SK-N-SH treated with all-trans-retinoic acid at 6 μM for 48 hours (cell line): ENCODE measurements at regions not wholly inside any gene's neighbourhood (a gene's known extent, or its start where the extent isn't known, plus 50 kb on each side); places are given as distances from the start of the nearest gene placed in this dataset.

ENCODE experiments used
- ATAC-seq: fragments of 200-7000 bp; cut with Tn5 transposase; 3 replicates; pipeline ENCODE4 v1.9.1; 2020; ENCODE audit warnings: mild to moderate bottlenecking, moderate library complexity
- ARNTL ChIP-seq: fragments of 450-650 bp; formaldehyde crosslinking; IDR thresholded peaks from 2 replicates; pipeline ENCODE4 v1.5.0; 2020; ENCODE audit warnings: low read depth, mild to moderate bottlenecking, moderate library complexity, borderline replicate concordance
- BACH2 ChIP-seq: fragments of 250-450 bp; sonication (Bioruptor Pico); IDR thresholded peaks from 2 replicates; pipeline ENCODE4 v1.9.0; 2021; ENCODE audit warnings: mild to moderate bottlenecking, borderline replicate concordance
- CSDC2 ChIP-seq: fragments of 250-450 bp; sonication (Bioruptor Pico); IDR thresholded peaks from 2 replicates; pipeline ENCODE4 v1.5.0; 2020; ENCODE audit warnings: mild to moderate bottlenecking, moderate library complexity
- CSRNP3 ChIP-seq: fragments of 250-450 bp; sonication (Bioruptor Pico); IDR thresholded peaks from 2 replicates; pipeline ENCODE4 v1.5.1; 2021; ENCODE audit warnings: mild to moderate bottlenecking, moderate library complexity
- ESRRG ChIP-seq: fragments of 250-450 bp; sonication (Bioruptor Pico); IDR thresholded peaks from 2 replicates; pipeline ENCODE4 v1.6.1; 2021; ENCODE audit warnings: mild to moderate bottlenecking
- GLIS3 ChIP-seq: fragments of 250-450 bp; sonication (Bioruptor Pico); IDR thresholded peaks from 2 replicates; pipeline ENCODE4 v1.5.0; 2020; ENCODE audit warnings: mild to moderate bottlenecking, moderate library complexity
- ISL1 ChIP-seq: fragments of 250-450 bp; sonication (Bioruptor Pico); IDR thresholded peaks from 2 replicates; pipeline ENCODE4 v2.1.2; 2022; ENCODE audit warnings: mild to moderate bottlenecking, moderate library complexity
- OSR1 ChIP-seq: fragments of 250-450 bp; sonication (Bioruptor Pico); IDR thresholded peaks from 2 replicates; pipeline ENCODE4 v1.8.0; 2022; ENCODE audit warnings: moderate library complexity, mild to moderate bottlenecking, inconsistent platforms
- PPARA ChIP-seq: fragments of 250-450 bp; sonication (Bioruptor Pico); IDR thresholded peaks from 2 replicates; pipeline ENCODE4 v1.5.0; 2020; ENCODE audit warnings: mild to moderate bottlenecking, borderline replicate concordance
- RARB ChIP-seq: fragments of 250-450 bp; sonication (Bioruptor Pico); IDR thresholded peaks from 2 replicates; pipeline ENCODE4 v1.8.0; 2021; ENCODE audit warnings: mild to moderate bottlenecking, moderate library complexity
- SNAI2 ChIP-seq: fragments of 250-450 bp; sonication (Bioruptor Pico); IDR thresholded peaks from 2 replicates; pipeline ENCODE4 v1.5.0; 2020; ENCODE audit warnings: mild to moderate bottlenecking, moderate library complexity
- TCF4 ChIP-seq: fragments of 250-450 bp; sonication (Bioruptor Pico); IDR thresholded peaks from 2 replicates; pipeline ENCODE4 v1.8.0; 2021; ENCODE audit warnings: mild to moderate bottlenecking, moderate library complexity, borderline replicate concordance
- TOX ChIP-seq: fragments of 250-450 bp; sonication (Bioruptor Pico); IDR thresholded peaks from 2 replicates; pipeline ENCODE4 v1.8.0; 2021; ENCODE audit warnings: mild to moderate bottlenecking, moderate library complexity, borderline replicate concordance
- ZC3H10 ChIP-seq: fragments of 250-450 bp; sonication (Bioruptor Pico); IDR thresholded peaks from 2 replicates; pipeline ENCODE4 v1.5.1; 2021; ENCODE audit warnings: mild to moderate bottlenecking, moderate library complexity
- ZFP3 ChIP-seq: fragments of 250-450 bp; sonication (Bioruptor Pico); IDR thresholded peaks from 2 replicates; pipeline ENCODE4 v1.5.0; 2020; ENCODE audit warnings: mild to moderate bottlenecking, moderate library complexity
- ZFP30 ChIP-seq: fragments of 450-650 bp; formaldehyde crosslinking; IDR thresholded peaks from 2 replicates; pipeline ENCODE4 v1.5.0; 2022; ENCODE audit warnings: mild to moderate bottlenecking, moderate library complexity
- ZNF565 ChIP-seq: fragments of 450-650 bp; formaldehyde crosslinking; conservative IDR thresholded peaks from 2 replicates; pipeline ENCODE4 v1.5.0; 2020; ENCODE audit warnings: low read depth, mild to moderate bottlenecking, moderate library complexity
- ZNF70 ChIP-seq: fragments of 450-650 bp; formaldehyde crosslinking; IDR thresholded peaks from 2 replicates; pipeline ENCODE4 v1.5.0; 2020; ENCODE audit warnings: mild to moderate bottlenecking, moderate library complexity
- ZNF8 ChIP-seq: fragments of 450-650 bp; formaldehyde crosslinking; IDR thresholded peaks from 2 replicates; pipeline ENCODE4 v1.5.0; 2020; ENCODE audit warnings: mild to moderate bottlenecking, moderate library complexity
- TF ChIP-seq, protein P1 (sequence below): fragments of 250-450 bp; sonication (Bioruptor Pico); IDR thresholded peaks from 2 replicates; pipeline ENCODE4 v1.8.0; 2021; ENCODE audit warnings: low read depth, mild to moderate bottlenecking, moderate library complexity, borderline replicate concordance
- TF ChIP-seq, protein P2 (sequence below): fragments of 250-450 bp; sonication (Bioruptor Pico); IDR thresholded peaks from 2 replicates; pipeline ENCODE4 v1.5.0; 2020; ENCODE audit warnings: mild to moderate bottlenecking, moderate library complexity

- no peak for ATAC-seq
- TF ChIP-seq OSR1 (CRISPR knock-in tag), result no peak
- TF ChIP-seq, all 23 proteins: peak for 0
Measured at GRCh38 chr12:88251798-88252197, 109.7 kb downstream of the TMTC3 start.

GRCh38 chr12:88253371-88253978 is 111.4 kb downstream of the TMTC3 start:
- TF ChIP-seq ARNTL (no peak), RARB (CRISPR knock-in tag) (no peak), SNAI2 (no peak), ESRRG (no peak), ZNF70 (CRISPR knock-in tag) (no peak), ZNF8 (CRISPR knock-in tag) (no peak), GLIS3 (CRISPR knock-in tag) (no peak), TCF4 (CRISPR knock-in tag) (no peak), OSR1 (CRISPR knock-in tag) (no peak), CSRNP3 (CRISPR knock-in tag) (no peak), CSDC2 (no peak)
- TF ChIP-seq, protein P1, sequence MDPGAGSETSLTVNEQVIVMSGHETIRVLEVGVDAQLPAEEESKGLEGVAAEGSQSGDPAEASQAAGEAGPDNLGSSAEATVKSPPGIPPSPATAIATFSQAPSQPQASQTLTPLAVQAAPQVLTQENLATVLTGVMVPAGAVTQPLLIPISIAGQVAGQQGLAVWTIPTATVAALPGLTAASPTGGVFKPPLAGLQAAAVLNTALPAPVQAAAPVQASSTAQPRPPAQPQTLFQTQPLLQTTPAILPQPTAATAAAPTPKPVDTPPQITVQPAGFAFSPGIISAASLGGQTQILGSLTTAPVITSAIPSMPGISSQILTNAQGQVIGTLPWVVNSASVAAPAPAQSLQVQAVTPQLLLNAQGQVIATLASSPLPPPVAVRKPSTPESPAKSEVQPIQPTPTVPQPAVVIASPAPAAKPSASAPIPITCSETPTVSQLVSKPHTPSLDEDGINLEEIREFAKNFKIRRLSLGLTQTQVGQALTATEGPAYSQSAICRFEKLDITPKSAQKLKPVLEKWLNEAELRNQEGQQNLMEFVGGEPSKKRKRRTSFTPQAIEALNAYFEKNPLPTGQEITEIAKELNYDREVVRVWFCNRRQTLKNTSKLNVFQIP, result no peak

GRCh38 chr12:88255224-88255623 is 113.1 kb downstream of the TMTC3 start:
- no peak for TF ChIP-seq ZC3H10 (CRISPR knock-in tag)
- TF ChIP-seq TOX, result no peak
- no peak for TF ChIP-seq ZNF8 (CRISPR knock-in tag)
- TF ChIP-seq, protein P1, result no peak
- no peak for TF ChIP-seq ISL1 (CRISPR knock-in tag)
- TF ChIP-seq BACH2 (CRISPR knock-in tag), result no peak
- no peak for TF ChIP-seq CSRNP3 (CRISPR knock-in tag)
- no peak for TF ChIP-seq ZNF565 (CRISPR knock-in tag)
- TF ChIP-seq OSR1 (CRISPR knock-in tag), result no peak
- no peak for TF ChIP-seq RARB (CRISPR knock-in tag)
- no peak for TF ChIP-seq ZFP30 (CRISPR knock-in tag)
- no peak for TF ChIP-seq TCF4 (CRISPR knock-in tag)
- TF ChIP-seq, protein P2, sequence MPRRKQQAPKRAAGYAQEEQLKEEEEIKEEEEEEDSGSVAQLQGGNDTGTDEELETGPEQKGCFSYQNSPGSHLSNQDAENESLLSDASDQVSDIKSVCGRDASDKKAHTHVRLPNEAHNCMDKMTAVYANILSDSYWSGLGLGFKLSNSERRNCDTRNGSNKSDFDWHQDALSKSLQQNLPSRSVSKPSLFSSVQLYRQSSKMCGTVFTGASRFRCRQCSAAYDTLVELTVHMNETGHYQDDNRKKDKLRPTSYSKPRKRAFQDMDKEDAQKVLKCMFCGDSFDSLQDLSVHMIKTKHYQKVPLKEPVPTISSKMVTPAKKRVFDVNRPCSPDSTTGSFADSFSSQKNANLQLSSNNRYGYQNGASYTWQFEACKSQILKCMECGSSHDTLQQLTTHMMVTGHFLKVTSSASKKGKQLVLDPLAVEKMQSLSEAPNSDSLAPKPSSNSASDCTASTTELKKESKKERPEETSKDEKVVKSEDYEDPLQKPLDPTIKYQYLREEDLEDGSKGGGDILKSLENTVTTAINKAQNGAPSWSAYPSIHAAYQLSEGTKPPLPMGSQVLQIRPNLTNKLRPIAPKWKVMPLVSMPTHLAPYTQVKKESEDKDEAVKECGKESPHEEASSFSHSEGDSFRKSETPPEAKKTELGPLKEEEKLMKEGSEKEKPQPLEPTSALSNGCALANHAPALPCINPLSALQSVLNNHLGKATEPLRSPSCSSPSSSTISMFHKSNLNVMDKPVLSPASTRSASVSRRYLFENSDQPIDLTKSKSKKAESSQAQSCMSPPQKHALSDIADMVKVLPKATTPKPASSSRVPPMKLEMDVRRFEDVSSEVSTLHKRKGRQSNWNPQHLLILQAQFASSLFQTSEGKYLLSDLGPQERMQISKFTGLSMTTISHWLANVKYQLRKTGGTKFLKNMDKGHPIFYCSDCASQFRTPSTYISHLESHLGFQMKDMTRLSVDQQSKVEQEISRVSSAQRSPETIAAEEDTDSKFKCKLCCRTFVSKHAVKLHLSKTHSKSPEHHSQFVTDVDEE (CRISPR knock-in tag), result no peak
- TF ChIP-seq ZFP3 (CRISPR knock-in tag), result no peak
- TF ChIP-seq PPARA (CRISPR knock-in tag), result no peak
- no peak for ATAC-seq

More at GRCh38 chr12:88253371-88253978, 111.4 kb downstream of the TMTC3 start:
- ATAC-seq, result no peak
